ENCODE measurements at regions not wholly inside any gene's neighbourhood (a gene's known extent, or its start where the extent isn't known, plus 50 kb on each side); places are given as distances from the start of the nearest gene placed in this dataset.

DNA sequence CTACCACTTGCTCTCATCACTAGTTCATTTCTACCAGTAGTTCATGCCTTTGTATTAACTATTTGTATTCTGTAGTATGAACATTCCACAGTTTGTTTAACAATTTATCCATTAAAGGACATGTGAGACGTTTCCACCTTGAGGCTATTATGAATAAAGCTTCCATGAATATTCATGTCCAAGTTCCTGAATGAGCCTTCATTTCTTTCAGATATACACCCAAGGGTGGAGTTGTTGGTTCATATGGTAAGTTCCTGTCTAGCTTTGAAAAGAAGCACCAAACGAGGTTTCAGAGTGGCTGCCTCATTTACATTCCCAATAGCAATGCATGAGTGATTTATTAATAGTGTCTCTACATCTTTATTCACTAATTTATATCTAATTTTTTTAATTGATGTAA lies 407.8 kb upstream of the C16orf82 start:
- in situ Hi-C loops (cut with MboI; ENCODE audit: low sequenced_read_pairs), result no loop called here

DNA sequence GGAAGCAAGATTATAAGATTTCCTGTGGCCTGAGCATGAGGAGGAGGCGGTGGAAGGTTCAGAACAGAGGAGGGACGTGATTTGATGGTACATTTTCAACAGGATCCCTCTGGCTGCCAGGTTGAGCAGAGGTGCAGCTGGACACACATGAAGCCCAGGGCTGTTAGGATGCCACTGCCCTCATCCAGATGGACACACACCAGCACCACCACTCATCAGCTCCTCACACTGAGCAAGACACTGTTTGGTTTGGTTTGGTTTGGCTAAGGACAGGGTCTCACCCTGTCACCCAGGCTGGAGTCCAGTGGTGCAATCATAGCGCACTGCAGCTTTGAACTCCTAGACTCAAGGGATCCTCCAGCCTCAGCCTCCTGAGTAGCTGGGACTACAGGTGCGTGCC lies 402.6 kb upstream of the C16orf82 start:
- H3K36me3 ChIP-seq (replicated peaks), result no peaks in the 10 kb centered on the region
- no peaks in the 10 kb centered on the region for H3K9me3 ChIP-seq
- in situ Hi-C loops (cut with MboI; ENCODE audit: low sequenced_read_pairs), result no loop called here
- no peak for DNase-seq (ENCODE audit: low spot score in 2 of 2)
- H3K4me3 ChIP-seq, result no peak overlapping the region
- no peaks in the 10 kb centered on the region for H3K4me1 ChIP-seq
- H3K27me3 ChIP-seq (ENCODE audit: low read depth), result no peaks in the 10 kb centered on the region

More for the DNA sequence above, 407.8 kb upstream of the C16orf82 start:
- no peaks in the 10 kb centered on the region for H3K4me1 ChIP-seq
- H3K4me3 ChIP-seq, result no peak overlapping the region
- DNase-seq (ENCODE audit: low spot score in 2 of 2), result no peak
- H3K9me3 ChIP-seq, result no peaks in the 10 kb centered on the region
- H3K27me3 ChIP-seq (ENCODE audit: low read depth), result no peaks in the 10 kb centered on the region
- no peaks in the 10 kb centered on the region for H3K36me3 ChIP-seq (replicated peaks)

DNA sequence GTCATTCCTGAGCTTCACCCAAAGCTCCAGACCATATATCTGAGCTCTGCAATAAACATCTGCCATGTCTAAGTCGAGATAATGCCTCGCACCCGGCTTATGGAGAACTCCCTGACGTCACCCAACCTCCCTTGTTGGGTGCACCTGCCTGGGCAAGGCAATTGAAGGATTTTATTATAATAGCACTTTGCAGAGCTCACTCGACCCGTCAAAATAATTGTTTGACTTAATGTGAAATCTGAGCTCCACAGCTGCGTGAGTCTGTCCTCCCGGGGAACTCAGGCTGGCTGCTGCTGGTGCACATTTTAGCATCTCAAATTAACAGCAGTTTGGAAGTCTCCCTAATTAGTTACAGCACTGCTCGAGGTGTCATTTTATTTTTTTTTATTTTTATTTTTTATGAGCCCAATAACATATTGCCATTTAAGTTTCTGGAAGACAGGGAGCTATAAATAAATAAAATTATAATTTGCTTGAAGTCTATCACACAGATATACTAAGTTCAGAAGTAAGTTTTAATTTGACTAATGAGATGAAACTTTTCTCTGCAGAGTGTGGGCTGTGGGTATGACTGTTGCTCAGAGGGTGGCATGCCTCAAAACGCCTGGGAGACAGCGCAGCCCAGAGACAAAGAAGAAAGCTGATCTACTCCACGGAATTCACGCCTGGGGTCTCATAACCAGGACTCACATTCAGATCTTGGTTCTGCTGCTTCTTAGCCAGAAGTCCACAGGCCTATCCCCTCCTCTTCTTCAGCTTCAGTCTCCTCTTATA lies 401.4 kb upstream of the C16orf82 start:
- no peaks in the 10 kb centered on the region for H3K4me1 ChIP-seq
- H3K9me3 ChIP-seq, result no peaks in the 10 kb centered on the region
- in situ Hi-C loops (cut with MboI; ENCODE audit: low sequenced_read_pairs), result no loop called here
- H3K4me3 ChIP-seq, result no peak overlapping the region
- no peaks in the 10 kb centered on the region for H3K36me3 ChIP-seq (replicated peaks)
- no peaks in the 10 kb centered on the region for H3K27me3 ChIP-seq (ENCODE audit: low read depth)
- DNase-seq (ENCODE audit: low spot score in 2 of 2), result no peak

DNA sequence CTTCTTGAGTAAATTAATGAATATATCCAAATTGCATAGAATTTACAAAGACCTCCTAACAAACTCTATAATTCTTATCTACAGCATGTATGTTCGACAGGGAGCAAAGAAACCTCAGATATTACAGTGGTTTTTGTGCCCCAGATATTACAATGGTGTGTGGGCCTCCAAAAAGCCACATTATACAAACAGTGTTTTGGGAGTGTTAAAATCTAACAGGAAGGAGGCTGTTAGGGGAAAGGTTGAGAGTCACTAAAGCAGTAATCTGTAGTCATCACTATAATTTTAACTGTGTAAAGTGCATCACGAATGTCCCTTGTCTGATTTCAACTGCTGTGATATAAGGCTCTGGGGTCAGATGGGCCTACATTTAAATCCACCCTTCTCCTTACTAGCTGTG lies 400.2 kb upstream of the C16orf82 start:
- H3K4me1 ChIP-seq, result no peaks in the 10 kb centered on the region
- in situ Hi-C loops (cut with MboI; ENCODE audit: low sequenced_read_pairs), result no loop called here
- no peaks in the 10 kb centered on the region for H3K9me3 ChIP-seq
- no peak for DNase-seq (ENCODE audit: low spot score in 2 of 2)
- H3K36me3 ChIP-seq (replicated peaks), result no peaks in the 10 kb centered on the region
- no peaks in the 10 kb centered on the region for H3K27me3 ChIP-seq (ENCODE audit: low read depth)
- H3K4me3 ChIP-seq, result no peak overlapping the region

DNA sequence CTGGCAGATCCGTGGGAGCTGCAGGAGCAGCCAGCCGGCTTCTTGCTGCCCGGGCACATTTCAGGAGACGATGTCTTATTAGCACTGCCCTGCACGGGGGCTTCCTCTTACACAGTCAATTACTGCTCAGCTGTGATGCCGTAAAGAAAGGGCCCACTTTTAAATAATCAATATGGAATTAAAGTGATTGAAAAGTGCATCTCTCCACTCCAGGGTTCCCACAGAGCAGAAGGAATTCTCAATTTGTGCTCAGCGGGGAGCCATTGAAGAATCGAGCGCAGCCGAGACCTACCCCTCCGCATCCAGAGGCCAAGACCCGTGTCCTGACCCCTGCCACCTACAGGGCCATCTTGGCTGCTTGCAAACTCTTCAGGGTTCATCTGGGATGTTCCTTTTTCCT lies 399.4 kb upstream of the C16orf82 start:
- in situ Hi-C loops (cut with MboI; ENCODE audit: low sequenced_read_pairs), result no loop called here
- Histone ChIP-seq H3K4me3 (no peak overlapping the region), H3K27me3 (ENCODE audit: low read depth) (no peaks in the 10 kb centered on the region), H3K9me3 (no peaks in the 10 kb centered on the region), H3K36me3 (replicated peaks) (no peaks in the 10 kb centered on the region), H3K4me1 (no peaks in the 10 kb centered on the region)
- no peak for DNase-seq (ENCODE audit: low spot score in 2 of 2)

DNA sequence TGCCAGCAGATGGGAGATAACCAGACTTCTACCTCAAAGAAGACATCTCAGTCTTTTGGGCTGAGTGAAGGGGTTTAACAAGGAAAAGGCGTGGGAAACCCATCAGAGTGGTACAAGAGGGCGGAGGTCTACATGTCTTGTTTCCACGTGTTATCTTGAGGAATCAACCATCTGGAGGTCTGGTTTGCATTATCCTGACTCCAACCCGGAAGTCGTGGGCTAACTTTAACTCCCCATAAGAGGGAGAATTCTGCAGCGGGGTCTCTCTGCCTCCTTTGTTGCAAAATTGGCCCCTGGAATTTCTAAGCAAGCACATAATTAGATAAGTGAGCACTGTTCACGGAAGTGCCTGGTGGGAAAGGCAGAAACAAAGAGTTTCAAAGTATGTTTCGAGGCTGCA lies 398.7 kb upstream of the C16orf82 start:
- no peaks in the 10 kb centered on the region for H3K36me3 ChIP-seq (replicated peaks)
- no peaks in the 10 kb centered on the region for H3K4me1 ChIP-seq
- no peaks in the 10 kb centered on the region for H3K27me3 ChIP-seq (ENCODE audit: low read depth)
- no peak overlapping the region for H3K4me3 ChIP-seq
- in situ Hi-C loops (cut with MboI; ENCODE audit: low sequenced_read_pairs), result no loop called here
- no peaks in the 10 kb centered on the region for H3K9me3 ChIP-seq
- DNase-seq (ENCODE audit: low spot score in 2 of 2), result no peak

DNA sequence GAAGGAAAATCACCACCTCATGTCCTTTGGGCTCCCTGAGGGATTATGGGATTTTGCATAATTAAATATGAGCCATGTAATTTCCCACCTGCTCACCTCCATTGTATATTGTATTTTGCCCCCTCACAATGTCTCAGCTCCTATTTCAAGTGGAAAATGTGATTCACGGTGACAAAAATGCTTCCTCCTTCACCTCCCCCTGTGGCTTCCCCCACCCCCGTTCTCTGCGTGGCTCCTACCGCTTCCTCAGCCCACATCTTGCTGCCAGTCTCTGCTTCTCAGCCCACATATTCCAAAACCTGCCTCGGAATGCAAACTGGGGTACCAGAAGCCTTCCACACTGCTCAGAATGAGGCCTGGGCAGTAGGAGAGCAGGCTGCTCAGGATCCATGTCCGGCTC lies 394.5 kb upstream of the C16orf82 start:
- in situ Hi-C loops (cut with MboI; ENCODE audit: low sequenced_read_pairs), result no loop called here
- H3K27me3 ChIP-seq (ENCODE audit: low read depth), result no peaks in the 10 kb centered on the region
- H3K9me3 ChIP-seq, result no peaks in the 10 kb centered on the region
- no peaks in the 10 kb centered on the region for H3K4me1 ChIP-seq
- no peak for DNase-seq (ENCODE audit: low spot score in 2 of 2)
- no peaks in the 10 kb centered on the region for H3K36me3 ChIP-seq (replicated peaks)
- no peak overlapping the region for H3K4me3 ChIP-seq

DNA sequence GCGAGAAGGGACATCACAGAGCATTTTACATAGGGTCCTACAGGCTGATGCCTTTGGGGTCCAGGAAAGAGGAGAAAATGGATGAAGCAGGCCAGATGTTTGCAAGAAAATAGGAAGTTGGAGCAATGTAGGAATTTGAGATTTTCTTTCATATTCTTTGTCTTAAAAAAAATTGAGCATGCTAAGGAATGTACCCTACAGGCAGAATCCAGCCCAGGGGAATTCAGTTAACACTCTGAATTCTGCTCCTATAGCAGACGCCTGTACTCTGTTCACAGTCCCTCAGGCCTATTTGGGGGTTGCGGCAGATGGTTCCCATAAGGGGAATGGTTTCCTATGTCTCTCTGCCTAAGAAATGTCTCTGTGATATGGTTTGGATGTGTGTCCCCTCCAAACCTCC lies 393.7 kb upstream of the C16orf82 start:
- H3K4me3 ChIP-seq, result no peak overlapping the region
- in situ Hi-C loops (cut with MboI; ENCODE audit: low sequenced_read_pairs), result no loop called here
- H3K9me3 ChIP-seq, result no peaks in the 10 kb centered on the region
- no peak for DNase-seq (ENCODE audit: low spot score in 2 of 2)
- no peaks in the 10 kb centered on the region for H3K27me3 ChIP-seq (ENCODE audit: low read depth)
- H3K36me3 ChIP-seq (replicated peaks), result no peaks in the 10 kb centered on the region
- H3K4me1 ChIP-seq, result no peaks in the 10 kb centered on the region

DNA sequence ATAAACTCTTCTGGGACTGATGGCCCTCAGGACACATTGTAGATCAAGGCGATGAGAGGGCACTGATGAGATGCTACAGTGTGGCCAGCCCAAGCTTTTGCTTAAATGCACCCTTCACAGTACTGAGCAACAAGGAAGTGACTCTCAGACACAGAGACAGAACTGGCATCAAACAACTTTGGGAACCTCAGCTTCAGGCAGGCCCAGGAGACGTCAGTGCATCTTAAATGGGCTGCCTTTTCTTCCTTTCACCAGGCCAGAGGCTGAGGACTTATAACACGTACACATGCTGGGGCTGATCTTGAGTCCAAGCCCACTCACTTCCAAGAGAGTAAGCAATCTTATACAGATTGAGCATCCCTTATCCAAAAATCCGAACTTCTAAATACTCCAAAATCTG lies 386.1 kb upstream of the C16orf82 start:
- in situ Hi-C loops (cut with MboI; ENCODE audit: low sequenced_read_pairs), result no loop called here
- no peak for DNase-seq (ENCODE audit: low spot score in 2 of 2)
- Histone ChIP-seq H3K9me3 (no peaks in the 10 kb centered on the region), H3K4me1 (no peaks in the 10 kb centered on the region), H3K4me3 (no peak overlapping the region), H3K27me3 (ENCODE audit: low read depth) (no peaks in the 10 kb centered on the region), H3K36me3 (replicated peaks) (no peaks in the 10 kb centered on the region)

DNA sequence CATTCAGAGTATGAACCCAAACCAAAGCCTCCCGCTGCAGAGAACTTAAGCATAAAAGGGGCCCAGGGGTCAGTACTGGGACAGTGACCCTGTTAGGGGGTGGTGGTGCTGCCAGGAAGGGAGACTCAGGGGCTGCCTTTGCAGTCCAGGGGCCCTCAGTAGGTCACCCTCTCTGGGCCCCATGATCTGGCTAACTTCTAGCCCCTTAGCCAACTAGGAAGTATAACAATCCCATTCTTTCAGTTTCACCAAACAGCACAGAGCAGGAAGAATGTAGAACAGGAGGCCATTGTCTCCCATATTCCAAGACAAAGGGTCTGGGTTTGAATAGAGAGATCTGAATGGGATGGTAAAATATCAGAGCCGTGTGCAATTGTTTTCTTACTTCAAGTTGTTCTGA lies 378.6 kb upstream of the C16orf82 start:
- in situ Hi-C loops (cut with MboI; ENCODE audit: low sequenced_read_pairs), result no loop called here
- DNase-seq (ENCODE audit: low spot score in 2 of 2), result no peak
- H3K27me3 ChIP-seq (ENCODE audit: low read depth), result no peaks in the 10 kb centered on the region

DNA sequence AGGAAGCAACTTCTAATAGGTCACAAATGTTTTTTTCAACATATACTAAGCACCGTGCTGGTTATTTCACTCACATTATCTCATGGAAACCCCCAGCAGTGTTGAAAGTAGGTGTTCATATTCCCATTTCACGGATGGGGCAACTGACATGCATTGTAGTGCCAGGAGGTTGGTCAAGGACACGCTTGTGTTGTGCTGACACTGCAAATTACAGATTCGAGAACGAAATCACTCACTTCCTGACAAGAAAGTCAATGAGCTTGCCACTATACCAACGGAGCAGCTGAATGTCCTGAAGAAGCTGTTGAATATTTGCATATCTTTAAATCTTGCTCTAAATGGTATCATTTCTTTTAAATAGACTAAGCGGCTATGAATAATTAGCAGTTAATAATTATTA lies 378.0 kb upstream of the C16orf82 start:
- no peak overlapping the region for H3K4me3 ChIP-seq
- no peak for DNase-seq (ENCODE audit: low spot score in 2 of 2)
- in situ Hi-C loops (cut with MboI; ENCODE audit: low sequenced_read_pairs), result no loop called here
- no peaks in the 10 kb centered on the region for H3K36me3 ChIP-seq (replicated peaks)
- H3K4me1 ChIP-seq, result no peaks in the 10 kb centered on the region
- no peaks in the 10 kb centered on the region for H3K27me3 ChIP-seq (ENCODE audit: low read depth)
- H3K9me3 ChIP-seq, result no peaks in the 10 kb centered on the region

More for the DNA sequence above, 378.6 kb upstream of the C16orf82 start:
- Histone ChIP-seq H3K9me3 (no peaks in the 10 kb centered on the region), H3K4me3 (no peak overlapping the region), H3K36me3 (replicated peaks) (no peaks in the 10 kb centered on the region), H3K4me1 (no peaks in the 10 kb centered on the region)

DNA sequence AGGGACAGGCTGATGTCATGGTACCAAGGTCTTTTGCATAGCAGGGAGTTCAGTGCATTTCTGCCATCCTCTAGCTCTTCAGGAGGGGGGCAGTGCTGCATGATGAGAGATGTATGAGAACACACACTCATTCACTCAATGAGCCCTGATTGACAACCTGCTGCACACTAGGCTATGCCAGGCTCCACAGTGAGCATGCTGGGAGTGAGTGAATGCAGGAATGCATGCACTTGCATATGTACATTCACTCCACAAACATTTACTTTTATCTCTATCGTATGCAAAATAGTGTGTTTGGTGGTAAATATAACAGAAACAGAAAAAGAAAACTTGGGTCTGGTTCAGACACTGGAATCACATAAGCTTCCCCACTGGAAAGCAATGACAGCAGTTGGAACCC lies 374.1 kb upstream of the C16orf82 start:
- in situ Hi-C loops (cut with MboI; ENCODE audit: low sequenced_read_pairs), result no loop called here
- Histone ChIP-seq H3K27me3 (ENCODE audit: low read depth) (no peaks in the 10 kb centered on the region), H3K9me3 (no peaks in the 10 kb centered on the region)

DNA sequence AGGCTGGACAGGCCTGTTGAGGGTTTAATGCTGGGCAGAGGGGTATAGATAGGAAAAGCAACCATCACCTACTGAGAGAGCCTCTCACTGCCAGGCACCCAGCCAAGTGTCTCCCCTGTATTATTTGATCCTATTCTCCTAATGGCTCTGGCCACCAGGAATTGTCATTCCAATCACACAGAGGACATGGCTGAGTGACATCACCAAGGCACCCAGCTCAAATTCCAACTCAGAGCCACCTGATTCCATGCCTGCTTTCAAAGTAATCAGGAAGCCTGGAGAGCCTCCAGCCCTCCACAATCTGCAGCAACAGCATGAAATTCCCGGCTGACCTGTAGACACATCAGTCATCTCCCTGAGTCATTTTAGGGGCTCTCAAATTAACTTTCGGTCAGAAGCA lies 368.9 kb upstream of the C16orf82 start:
- Histone ChIP-seq H3K4me3 (no peak overlapping the region), H3K9me3 (no peaks in the 10 kb centered on the region), H3K36me3 (replicated peaks) (no peaks in the 10 kb centered on the region), H3K4me1 (no peaks in the 10 kb centered on the region), H3K27me3 (ENCODE audit: low read depth) (no peaks in the 10 kb centered on the region)
- no peak for DNase-seq (ENCODE audit: low spot score in 2 of 2)
- in situ Hi-C loops (cut with MboI; ENCODE audit: low sequenced_read_pairs), result no loop called here

More for the DNA sequence above, 374.1 kb upstream of the C16orf82 start:
- H3K36me3 ChIP-seq (replicated peaks), result no peaks in the 10 kb centered on the region
- H3K4me3 ChIP-seq, result no peak overlapping the region
- DNase-seq (ENCODE audit: low spot score in 2 of 2), result no peak
- no peaks in the 10 kb centered on the region for H3K4me1 ChIP-seq

DNA sequence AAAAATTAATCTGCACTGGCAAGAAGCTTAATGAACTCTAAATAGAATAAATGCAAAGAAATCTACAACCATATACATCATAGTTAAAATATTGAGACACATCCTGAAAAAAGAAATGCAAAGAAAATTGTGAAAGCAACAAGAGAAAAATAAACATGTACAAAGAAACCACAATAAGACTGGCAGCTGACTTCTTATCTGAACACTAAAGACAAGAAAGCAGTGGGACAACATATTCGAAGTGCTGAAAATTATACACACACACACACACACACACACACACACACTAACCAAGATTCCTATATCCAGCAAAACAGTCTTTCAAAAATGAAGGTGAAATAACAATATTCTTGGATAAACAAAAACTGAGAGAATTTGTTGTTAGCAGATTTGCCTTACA lies 366.5 kb upstream of the C16orf82 start:
- H3K4me3 ChIP-seq, result no peak overlapping the region
- no peaks in the 10 kb centered on the region for H3K27me3 ChIP-seq (ENCODE audit: low read depth)
- H3K9me3 ChIP-seq, result no peaks in the 10 kb centered on the region; the same call in 1 of the 2 replicates
- no peaks in the 10 kb centered on the region for H3K36me3 ChIP-seq (replicated peaks)
- in situ Hi-C loops (cut with MboI; ENCODE audit: low sequenced_read_pairs), result no loop called here
- no peaks in the 10 kb centered on the region for H3K4me1 ChIP-seq
- no peak for DNase-seq (ENCODE audit: low spot score in 2 of 2)
